ENCODE measurements at regions not wholly inside any gene's neighbourhood (a gene's known extent, or its start where the extent isn't known, plus 50 kb on each side); places are given as distances from the start of the nearest gene placed in this dataset.

GRCh38 chr2:209368914-209369313 is 54.9 kb upstream of the MAP2 start:
- TF ChIP-seq, protein P1, sequence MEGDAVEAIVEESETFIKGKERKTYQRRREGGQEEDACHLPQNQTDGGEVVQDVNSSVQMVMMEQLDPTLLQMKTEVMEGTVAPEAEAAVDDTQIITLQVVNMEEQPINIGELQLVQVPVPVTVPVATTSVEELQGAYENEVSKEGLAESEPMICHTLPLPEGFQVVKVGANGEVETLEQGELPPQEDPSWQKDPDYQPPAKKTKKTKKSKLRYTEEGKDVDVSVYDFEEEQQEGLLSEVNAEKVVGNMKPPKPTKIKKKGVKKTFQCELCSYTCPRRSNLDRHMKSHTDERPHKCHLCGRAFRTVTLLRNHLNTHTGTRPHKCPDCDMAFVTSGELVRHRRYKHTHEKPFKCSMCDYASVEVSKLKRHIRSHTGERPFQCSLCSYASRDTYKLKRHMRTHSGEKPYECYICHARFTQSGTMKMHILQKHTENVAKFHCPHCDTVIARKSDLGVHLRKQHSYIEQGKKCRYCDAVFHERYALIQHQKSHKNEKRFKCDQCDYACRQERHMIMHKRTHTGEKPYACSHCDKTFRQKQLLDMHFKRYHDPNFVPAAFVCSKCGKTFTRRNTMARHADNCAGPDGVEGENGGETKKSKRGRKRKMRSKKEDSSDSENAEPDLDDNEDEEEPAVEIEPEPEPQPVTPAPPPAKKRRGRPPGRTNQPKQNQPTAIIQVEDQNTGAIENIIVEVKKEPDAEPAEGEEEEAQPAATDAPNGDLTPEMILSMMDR (IDR thresholded peaks at IDR 0.05): no peak
- TF ChIP-seq POLR2A (IDR thresholded peaks at IDR 0.05): no peak
- TF ChIP-seq POLR2AphosphoS5 (IDR thresholded peaks at IDR 0.05): no peak
